GM04504 (cell line): ENCODE measurements at regions not wholly inside any gene's neighbourhood (a gene's known extent, or its start where the extent isn't known, plus 50 kb on each side); places are given as distances from the start of the nearest gene placed in this dataset.
"Not testable (repeated sequence)": the region's sequence is repeated elsewhere in the genome, so short reads cannot be mapped to it uniquely, and the experiment has no call there.

Experiments used
- DNase-seq: peaks from one replicate; pipeline ENCODE4 v3.0.0-alpha.2; 2012; ENCODE audit warnings: low read depth

DNA sequence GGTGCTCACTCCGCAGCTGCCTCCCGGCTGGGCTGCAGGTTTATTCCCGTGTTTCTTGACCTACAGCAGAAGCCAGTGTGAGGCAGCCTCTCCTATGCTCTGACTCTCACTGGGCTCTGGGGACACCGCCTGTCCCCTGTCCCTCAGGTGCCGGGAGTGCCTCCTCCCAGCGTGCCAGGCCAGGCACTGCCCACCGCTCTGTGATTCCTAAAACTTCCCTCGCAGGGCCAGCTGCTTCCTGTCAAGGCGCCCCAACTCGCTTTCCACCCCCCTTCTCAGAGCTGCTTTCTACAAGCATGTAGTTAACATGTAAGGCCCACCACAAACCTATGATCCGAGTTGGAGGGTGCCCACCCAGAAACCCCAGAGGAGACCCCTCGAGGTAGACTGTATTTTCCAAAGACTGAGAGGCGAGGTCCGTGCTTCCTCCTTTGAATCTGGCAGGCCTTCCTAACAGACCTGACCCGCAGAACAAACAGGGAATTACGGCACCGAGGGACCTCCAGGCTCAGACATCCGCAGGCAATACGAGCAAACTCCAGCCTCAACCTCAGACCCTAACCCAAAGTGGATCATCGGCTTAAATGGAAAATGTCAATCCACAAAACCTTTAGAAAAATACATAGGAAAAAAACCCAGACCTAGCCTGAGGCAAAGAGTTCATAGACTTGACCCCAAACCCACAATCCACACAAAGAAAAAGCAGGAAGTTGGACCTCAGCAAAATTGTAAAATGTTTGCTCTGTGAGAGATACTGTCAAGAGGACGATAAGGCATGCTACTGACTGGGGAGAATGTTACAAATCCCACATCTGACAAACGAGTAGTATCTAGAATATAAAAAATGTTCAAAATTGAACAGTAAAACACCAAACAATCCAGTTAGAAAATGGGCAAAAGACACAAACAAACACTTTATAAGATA lies 121.3 kb upstream of the IQSEC1 start:
- no peak for DNase-seq

DNA sequence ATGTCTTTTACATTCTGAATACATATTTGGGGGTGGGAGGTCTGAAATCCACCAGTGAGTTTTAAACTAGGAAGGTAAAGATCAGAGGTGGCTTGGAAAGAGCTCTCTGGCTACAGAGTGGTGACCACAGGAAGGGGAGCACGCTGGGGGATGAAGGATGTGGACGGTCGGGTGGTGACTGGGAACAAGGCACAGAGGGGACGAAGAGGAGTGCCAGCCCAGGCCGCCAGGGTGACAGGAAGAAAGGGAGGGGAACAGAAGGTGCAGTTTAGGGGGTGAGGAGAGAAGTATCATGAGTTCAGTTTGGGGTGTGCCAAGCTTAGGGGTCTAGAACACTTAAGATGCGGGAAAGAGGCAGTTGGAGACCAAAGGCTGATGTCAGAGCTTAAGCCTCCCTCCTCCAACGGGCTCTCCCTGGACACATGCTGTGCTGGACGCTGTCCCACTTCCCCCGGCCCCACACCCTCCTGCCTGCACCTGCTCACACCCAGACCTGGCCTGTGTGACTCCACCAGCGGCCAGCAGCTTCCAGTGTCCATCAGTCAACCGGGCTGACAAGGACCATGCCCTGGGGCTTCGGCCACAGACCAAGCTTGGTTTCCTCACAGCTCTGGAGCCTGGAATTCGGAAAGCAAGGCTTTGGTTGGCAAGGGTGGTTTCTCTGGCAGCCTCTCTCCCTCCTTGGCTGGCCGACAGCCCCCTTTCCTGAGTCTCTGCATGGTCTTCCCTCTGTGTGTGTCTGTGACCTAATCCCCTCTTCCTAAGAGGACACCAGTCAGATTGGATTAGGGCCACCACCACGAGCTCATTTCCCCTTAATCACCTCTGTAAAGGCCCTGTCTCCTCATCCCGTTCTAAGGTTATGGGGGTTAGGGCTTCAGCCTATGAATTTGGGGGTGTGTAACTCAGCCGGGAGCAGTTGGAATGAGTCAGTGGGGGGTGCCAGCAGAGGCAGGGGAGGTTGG lies 120.4 kb upstream of the IQSEC1 start:
- DNase-seq = no peak

DNA sequence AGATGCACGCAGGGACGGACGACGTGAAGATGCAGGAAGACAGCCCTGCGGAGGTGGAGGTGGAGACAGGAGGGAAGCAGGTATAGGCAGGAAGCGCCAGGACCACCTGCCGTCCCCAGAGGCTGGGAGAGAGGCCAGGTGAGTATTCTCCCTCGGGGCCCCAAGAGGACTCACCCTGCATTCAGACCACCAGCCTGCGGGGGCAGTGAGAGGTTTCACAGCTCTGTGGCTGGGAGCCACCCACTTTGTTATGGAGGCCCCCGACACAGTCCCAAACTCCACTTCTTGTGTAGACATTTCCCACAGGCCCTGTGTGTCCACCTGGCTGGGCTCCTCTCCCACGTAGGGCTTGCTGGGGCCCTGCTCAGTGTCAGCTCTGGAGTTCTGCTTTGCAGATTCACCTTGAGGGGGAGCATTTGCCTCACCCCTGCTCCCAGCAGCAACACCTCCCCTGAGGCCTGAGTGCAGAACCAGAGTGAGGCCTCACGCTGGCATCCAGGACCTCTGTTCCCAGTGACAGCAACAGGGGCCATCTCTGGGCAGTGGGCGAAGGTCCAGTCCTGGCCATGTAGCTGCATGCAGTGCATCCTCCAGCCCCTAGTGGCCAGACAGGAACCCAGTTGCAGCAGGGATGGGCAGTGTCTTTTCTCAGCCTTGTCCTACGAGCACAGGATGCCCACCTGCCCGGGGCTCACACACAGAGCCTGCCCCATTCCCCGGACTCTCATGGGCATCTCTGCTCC lies 119.4 kb upstream of the IQSEC1 start:
- no peak for DNase-seq

DNA sequence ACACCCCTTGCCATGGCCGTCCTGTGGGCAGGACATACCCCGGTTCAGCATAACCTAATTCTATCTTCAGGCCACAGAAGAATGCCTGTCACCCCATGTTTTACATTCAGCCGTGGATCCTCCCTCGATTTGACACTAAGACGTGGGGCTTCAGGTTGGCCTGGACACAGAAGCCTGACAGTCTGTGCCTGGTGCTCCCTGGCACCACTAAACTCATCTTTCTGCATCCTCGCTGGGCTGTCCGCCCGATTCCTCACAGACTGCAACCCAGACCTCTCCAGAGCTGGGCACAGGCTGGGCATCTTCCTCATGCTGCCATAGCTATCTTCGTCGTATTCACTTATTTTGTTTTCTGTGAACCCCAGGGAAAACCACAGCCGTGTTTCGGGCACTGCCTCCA lies 117.8 kb upstream of the IQSEC1 start:
- no peak for DNase-seq

DNA sequence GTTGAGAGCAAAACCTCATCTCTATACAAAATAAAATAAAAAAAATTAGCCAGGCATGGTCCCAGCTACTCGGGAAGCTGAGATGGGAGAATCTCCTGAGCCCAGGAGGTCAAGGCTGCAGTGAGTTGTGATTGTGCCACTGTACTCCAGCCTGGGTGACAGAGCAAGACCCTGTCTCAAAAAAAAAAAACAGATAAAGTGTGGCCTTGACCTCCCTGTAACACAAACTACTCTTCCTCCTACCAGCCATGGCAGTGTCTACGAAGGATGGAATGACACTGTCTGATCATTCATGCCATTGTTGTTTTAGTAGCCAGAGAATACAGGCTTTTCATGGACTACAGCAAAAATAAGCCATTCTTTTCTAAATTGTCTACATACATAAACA lies 117.1 kb upstream of the IQSEC1 start:
- DNase-seq = no peak

DNA sequence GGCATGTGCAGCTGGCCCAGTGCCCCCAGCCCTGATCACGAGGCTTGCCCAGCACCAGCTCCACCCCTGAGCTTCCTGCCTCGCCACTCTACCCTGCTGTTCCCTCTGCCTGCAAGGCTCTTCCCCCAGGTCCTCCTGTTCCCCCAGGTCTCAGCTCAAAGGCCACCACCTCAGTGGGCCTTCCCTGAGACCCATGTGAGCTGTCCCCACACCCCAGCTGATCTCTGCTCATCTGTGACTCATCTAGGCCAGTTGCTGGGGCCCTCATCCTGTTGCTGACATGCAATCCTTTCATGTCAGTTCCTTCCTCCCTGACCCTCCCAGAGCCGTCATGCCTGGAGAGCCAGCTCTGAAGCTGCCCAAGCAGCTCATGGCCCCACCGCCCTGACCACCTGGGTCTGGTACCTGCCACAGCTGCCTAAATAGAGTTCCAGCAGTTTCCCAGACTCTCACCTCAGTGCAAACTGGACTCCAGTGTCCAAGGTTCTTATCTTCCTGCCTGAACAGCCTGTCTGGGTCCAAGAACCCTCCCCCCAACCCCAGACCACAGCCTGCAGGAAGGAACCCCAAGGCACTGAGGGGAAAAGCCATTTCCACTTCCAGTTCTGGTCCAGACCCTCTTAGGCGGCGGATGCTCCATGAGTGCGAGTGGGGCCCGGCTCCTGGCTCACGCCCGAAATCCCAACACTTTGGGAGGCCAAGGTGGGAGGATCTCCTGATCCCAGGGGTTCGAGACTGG lies 116.6 kb upstream of the IQSEC1 start:
- peak; percentile 31 for DNase-seq

DNA sequence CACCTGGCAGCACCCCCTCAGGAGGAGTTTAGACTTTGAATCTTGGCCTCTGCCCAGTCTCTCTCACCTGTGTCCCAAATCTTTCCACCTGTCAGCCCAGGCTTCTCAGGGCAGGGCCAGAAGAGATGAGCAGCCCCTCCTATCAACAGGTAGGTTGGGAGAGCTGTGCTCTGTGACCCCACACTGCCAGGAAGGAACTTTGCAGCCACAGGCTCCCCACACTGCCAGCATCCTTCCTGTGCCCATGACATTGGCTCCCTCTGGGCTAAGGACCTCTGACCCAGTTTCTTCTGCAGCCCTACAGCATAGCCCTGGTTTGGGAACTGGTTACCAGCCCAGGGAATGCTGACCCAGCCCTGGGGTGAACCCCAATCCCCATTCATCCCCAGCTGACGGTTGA lies 115.7 kb upstream of the IQSEC1 start:
- no peak for DNase-seq

DNA sequence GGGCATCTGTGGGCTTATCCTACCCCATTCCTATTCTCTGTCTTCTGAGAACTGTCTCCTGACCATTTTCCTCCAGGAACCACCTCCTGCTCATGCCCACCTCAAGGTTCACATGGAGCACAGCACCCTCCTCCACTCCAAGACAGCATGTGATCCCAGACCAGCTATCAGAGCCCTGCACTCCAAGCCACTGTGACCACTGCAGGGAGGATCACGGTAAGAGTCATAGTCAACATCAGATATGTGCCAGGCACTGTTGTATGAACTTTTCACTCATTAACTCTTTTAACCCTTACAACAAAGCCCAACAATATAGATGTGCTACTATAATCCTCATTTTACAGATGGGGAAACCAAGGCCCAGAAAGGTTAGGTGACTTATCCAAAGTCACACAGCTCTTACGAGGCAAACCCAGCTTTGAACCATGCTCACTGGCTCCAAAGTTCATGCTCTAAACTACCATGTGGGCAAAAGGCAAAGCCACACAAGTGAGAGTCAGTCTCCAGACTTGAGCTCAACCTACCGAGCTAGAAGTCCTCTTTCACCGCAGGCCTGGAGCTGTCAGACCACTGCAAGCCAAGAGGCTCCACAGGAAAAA lies 115.1 kb upstream of the IQSEC1 start:
- no peak for DNase-seq

DNA sequence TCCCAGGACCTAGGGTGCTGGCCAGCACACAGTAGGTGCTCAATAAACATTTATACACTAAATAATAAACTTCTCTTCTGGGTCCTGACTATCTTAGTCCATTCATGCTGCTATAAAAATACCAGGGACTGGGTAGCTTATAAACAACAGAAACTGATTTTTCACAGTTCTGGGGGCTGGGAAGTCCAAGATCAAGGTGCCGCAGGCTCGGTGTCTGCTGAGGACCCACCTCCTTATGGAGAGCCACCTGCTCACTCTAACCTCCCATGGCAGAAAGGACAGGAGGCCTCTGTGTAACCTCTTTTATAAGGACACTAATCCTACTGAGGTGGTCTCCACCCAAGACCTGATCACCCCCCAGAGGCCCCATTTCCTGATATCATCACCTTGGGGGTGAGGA lies 114.4 kb upstream of the IQSEC1 start:
- no peak for DNase-seq

DNA sequence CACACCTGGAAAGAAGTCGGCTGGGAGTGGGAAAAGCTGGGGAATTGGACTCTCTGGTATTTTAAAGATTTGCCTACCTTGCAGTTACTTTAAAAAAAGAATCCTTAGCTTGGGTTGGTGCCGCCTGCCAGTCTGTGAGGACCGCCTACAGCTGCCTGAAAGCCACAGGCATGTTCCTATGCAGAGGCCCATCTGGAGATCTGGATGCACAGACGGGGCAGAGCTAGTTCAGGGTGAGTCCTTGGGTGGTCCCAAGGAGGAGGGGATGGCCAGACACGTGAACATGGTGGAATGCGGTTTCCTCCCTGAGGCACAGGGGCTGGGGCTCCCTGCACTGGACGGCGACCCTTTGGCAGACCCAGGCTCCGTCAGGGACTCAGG lies 113.2 kb upstream of the IQSEC1 start:
- no peak for DNase-seq

DNA sequence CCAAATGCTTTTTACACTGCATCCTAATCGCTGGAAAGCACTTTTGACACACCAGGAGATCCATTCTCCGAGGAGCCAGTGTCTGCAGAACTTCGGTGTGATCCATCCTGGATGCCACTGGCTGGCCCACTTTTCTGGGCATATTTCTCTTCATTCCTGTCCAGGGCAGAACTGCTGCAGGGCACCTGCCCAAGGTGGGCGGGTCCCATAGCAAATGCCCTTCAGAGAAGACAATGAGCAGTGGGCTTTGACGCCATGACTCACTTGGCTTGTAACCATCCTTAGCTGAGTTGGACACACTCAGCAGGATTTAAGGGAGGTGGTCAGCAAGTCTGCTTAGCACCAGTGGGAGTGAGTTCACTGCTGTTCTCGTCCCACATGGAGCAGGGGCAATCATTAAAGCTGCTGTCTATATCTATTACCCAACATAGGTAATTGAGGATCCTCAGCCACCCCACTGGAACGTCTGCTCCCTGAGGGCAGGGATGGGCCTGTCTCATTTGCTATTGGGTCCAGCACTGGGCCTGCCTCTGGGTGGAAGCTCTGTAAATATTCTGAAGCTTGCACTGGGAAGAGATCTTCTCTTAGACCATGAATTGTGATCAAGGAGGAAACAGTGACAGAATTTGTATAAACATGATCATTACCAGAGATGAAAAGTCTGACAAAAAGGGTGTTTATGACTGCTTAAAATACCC lies 112.7 kb upstream of the IQSEC1 start:
- DNase-seq = no peak

DNA sequence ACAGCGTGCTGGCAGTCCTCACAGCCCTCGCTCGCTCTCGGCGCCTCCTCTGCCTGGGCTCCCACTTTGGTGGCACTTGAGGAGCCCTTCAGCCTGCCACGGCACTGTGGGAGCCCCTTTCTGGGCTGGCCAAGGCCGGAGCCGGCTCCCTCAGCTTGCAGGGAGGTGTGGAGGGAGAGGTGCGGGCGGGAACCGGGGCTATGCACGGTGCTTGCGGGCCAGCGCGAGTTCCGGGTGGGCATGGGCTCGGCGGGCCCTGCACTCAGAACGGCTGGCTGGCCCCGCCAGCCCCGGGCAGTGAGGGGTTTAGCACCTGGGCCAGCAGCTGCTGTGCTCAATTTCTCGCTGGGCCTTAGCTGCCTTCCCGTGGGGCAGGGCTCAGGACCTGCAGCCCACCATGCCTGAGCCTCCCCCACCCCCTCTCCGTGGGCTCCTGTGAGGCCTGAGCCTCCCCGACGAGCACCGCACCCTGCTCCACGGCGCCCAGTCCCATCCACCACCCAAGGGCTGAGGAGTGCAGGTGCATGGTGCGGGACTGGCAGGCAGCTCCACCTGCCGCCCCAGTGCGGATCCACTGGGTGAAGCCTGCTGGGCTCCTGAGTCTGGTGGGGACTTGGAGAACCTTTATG lies 106.5 kb upstream of the IQSEC1 start:
- DNase-seq = not testable (repeated sequence)

DNA sequence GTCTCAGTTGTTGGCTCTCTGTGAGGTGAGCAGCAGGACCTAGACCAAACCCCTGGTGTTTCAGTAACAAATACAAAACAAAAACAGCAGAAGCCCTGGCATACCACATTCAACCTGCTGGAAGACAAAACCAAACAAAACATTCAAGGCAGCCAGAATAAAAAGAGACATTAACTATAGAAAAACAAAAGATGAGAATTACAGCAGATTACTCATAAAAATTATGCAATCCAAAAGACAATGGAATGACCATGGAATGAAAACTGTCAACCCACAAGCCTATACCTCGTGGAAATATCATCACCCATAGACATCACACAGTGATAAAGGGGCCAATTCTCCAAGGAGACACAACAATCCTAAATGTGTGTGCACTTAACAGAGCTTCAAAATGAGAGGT lies 106.0 kb upstream of the IQSEC1 start:
- no peak for DNase-seq

DNA sequence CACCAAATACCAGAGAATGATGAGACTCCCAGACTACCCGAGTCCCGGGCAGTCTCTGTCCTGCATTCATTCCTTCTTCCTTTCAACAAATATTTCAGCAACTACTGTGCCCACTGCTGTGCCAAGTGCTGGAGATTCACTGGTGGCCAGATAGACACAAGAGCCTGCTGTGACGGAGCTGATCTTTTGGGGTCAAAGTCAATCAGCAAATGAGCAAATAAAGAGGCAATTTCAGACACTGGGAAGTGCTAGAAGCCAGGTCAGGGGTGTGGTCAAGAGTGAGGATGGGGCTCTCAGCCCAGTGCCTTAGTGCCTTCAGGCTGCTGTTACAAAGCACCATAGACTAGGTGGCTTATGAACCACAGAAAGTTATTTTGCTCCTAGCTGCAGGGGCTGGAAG lies 104.9 kb upstream of the IQSEC1 start:
- no peak for DNase-seq

DNA sequence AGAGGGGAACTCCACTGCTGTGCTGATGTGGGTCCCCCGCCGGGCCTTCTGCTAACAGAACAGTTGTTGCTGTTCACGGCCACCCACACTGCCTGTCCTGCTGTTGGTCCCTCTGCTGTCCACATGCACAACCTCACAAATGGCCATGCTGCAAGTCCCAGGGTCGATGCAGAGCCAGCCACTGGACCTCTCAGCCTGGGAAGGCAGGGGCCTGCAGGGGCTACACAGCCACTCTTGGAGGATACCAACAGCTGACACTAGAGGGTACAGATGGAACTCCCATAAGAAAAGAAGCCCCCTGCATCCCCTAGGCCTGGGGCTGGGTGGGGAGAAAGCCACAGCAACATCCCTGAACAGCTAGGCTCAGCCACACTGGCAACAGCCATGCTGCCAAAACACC lies 104.4 kb upstream of the IQSEC1 start:
- DNase-seq = no peak

DNA sequence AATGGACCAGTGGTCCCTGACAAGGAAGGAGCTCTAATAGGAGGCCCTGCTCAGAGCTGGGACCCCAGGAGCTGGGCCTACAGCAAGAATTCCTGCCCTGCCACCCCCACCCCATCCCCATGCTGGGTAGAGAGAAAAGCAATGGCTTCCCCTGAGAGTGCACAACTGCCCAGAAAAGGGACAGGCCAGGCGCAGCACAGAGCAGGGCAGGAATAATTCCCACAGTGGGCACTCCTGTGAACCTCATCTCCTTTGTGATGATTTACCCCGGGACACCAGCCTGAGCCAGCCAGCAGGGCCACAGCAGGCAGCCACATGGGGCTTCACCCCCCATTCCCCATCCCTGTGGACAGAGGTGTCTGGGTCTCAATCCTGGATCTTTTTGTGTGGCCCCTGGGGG lies 104.0 kb upstream of the IQSEC1 start:
- DNase-seq = no peak

DNA sequence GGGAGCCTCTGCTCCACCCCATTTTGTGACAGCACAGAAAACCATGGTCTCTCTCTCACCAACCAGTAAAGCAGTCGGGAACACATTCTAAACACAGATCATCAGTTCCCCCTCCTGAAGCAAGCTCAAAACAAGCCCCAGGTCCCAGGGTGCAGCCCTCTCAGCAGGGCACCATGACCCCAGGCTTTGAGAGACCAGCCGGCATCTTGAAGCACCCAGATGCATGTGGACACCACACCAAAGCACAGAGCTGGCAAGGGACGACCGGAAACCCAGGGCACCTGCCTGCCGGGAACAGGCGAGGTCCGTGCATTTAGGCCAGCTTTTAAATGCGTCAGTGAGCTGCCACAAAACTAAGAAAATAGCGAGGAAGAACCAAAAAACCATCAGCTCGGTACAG lies 103.2 kb upstream of the IQSEC1 start:
- DNase-seq = no peak

DNA sequence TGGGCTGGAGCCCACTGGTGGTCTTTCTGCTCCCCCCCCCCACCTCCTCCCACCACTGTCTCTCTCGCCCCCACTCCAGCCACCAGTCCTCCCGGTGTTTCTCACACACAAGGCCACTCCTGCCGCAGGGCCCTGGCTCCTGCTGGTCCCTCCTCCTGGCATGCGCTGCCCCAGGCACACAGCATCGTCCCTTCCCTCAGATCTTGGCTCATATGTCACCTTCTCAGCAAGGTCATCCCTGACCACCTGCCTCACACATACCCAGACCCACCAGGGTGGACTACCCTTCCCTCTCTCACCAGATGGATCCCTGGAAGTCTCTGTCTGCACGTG lies 101.5 kb upstream of the IQSEC1 start:
- no peak for DNase-seq

DNA sequence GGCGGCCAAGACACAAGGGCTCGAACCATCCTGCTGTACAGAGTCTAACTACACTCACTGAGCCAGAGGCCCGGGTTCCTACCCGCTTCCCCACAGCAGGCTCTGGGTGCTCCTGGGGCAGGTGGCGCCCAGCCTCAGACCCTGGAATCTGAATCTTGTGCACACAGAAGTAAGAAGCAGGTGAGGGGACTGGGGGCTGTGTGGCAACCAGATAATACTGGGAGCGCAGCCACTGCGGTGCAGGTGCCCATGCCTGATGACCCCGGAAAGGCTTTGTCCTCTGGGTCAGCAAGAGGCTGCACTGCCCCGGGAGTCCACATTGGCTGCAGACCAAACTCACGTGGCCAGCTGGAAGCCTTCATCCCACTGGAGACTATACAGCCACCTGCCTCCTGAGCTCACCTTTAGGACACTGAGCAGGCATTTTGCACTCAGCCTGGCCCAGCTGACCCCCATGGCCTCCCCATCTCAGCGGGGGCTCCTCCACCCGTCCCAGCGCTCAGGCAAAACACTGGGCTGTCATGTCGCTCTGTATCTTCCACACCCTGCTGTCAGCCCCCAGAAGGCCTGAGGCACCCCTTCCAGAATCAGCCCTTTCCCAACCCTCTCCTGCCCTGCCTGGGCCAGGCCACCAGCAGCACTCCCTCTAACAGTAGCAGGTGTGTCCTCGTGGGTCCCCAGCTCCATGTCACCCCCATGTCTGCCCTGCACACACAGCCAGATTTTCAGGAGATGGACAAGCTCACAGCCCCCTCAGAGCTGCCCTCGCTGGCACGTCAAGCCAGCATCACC lies 101.0 kb upstream of the IQSEC1 start:
- no peak for DNase-seq
